Calu3 (cell line): ENCODE measurements at regions not wholly inside any gene's neighbourhood (a gene's known extent, or its start where the extent isn't known, plus 50 kb on each side); places are given as distances from the start of the nearest gene placed in this dataset.

Experiments
- BruUV-seq: library from RNA; stranded (reverse); fragments of 400-500 nt; replicated peaks from 2 replicates; lab custom pipeline; 2021; lab: Mats Ljungman, UMichigan
- CTCF ChIA-PET: fragments of 300-600 bp; sonication (Branson Sonifier 250); formaldehyde crosslinking; loops from one replicate; lab custom pipeline; 2022; ENCODE audit warnings: antibody characterized with exemption; lab: Charles Lee
- DNase-seq: peaks from one replicate; pipeline ENCODE4 v3.0.0; 2022
- H3K27ac Mint-ChIP-seq: one replicate; pipeline ENCODE4 v1.8.0; 2022; ENCODE audit warnings: mixed read lengths; ENCODE audit not compliant: unreplicated experiment
- H3K27me3 Mint-ChIP-seq: one replicate; pipeline ENCODE4 v1.8.0; 2022; ENCODE audit warnings: mixed read lengths; ENCODE audit not compliant: unreplicated experiment
- H3K36me3 Mint-ChIP-seq: one replicate; pipeline ENCODE4 v1.8.0; 2022; ENCODE audit warnings: mild to moderate bottlenecking, moderate library complexity, mixed read lengths; ENCODE audit not compliant: insufficient read depth, unreplicated experiment
- H3K4me1 Mint-ChIP-seq: one replicate; pipeline ENCODE4 v1.8.0; 2022; ENCODE audit warnings: mild to moderate bottlenecking, low read depth, mixed read lengths; ENCODE audit not compliant: unreplicated experiment
- H3K4me3 Mint-ChIP-seq: one replicate; pipeline ENCODE4 v1.8.0; 2022; ENCODE audit warnings: mild to moderate bottlenecking, low read depth, moderate library complexity, mixed read lengths; ENCODE audit not compliant: unreplicated experiment
- H3K9me3 Mint-ChIP-seq: one replicate; pipeline ENCODE4 v1.8.0; 2022; ENCODE audit warnings: low read depth, mixed read lengths; ENCODE audit not compliant: unreplicated experiment
- CTCF ChIP-seq: fragments of 200-600 bp; IDR thresholded peaks from one replicate; pipeline ENCODE4 v1.8.0; 2022; ENCODE audit warnings: antibody characterized with exemption; ENCODE audit not compliant: unreplicated experiment
- intact Hi-C: fragments of 100-400 bp; cut with micrococcal nuclease; formaldehyde crosslinking; loops from one replicate; pipeline ENCODE4 v1.10.0; 2022; ENCODE audit not compliant: unreplicated experiment

GRCh38 chr16:87040169-87041117 lies 276.7 kb downstream of the C16orf95 start:
- BruUV-seq = no TSS peak
- CTCF ChIA-PET = interaction anchor here (1.1 kb wide), 1 partner anchor 11 kb away, joined by 4 read pairs; no protein-coding TSS in a partner anchor
- Mint-ChIP-seq H3K4me1 (peaks cover 9% of the 10 kb centered on the region), H3K36me3 (no peaks in the 10 kb centered on the region), H3K27ac (no peak overlapping the region), H3K9me3 (no peaks in the 10 kb centered on the region), H3K4me3 (no peak overlapping the region), H3K27me3 (peaks cover 77% of the 10 kb centered on the region)
- TF ChIP-seq CTCF = no peak
- intact Hi-C loops = no loop called here
- DNase-seq = no peak

DNA sequence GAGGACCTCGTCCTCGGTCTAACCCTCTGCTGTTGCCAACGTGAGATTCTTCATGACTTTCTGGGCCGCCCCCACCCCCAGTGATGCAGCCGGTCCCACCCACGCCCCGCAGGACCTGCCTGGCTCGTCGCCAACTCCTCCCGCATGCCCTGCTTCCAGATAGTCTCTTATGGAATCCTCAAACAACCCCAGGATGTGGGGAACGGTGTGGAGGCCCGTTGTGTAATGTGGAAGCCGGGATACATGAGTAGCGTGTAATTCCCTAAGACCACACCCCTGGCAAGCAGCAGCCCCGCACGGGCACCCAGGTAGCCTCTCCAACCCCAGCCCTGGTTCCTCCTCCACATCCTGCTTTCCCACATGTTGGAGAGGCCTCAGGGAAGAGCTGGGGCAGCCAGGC lies 275.9 kb downstream of the C16orf95 start:
- H3K4me1 Mint-ChIP-seq = peaks cover 9% of the 10 kb centered on the region
- no peak for TF ChIP-seq CTCF
- no peak for DNase-seq
- H3K9me3 Mint-ChIP-seq = no peaks in the 10 kb centered on the region
- CTCF ChIA-PET = interaction anchor here (1.1 kb wide), 1 partner anchor 12 kb away, joined by 4 read pairs; no protein-coding TSS in a partner anchor
- H3K27ac Mint-ChIP-seq = no peak overlapping the region
- H3K36me3 Mint-ChIP-seq = no peaks in the 10 kb centered on the region
- intact Hi-C loops = no loop called here
- no TSS peak for BruUV-seq
- no peak overlapping the region for H3K4me3 Mint-ChIP-seq
- peaks cover 69% of the 10 kb centered on the region for H3K27me3 Mint-ChIP-seq

GRCh38 chr16:87042551-87043230 lies 274.5 kb downstream of the C16orf95 start:
- no peaks in the 10 kb centered on the region for H3K9me3 Mint-ChIP-seq
- TF ChIP-seq CTCF = no peak
- BruUV-seq = no TSS peak
- intact Hi-C loops = no loop called here
- CTCF ChIA-PET = interaction anchor here (1.0 to 1.4 kb wide), 4 partner anchors 9 to 478 kb away, joined by 3 to 4 read pairs (median 3); no protein-coding TSS in a partner anchor
- peaks cover 55% of the 10 kb centered on the region for H3K27me3 Mint-ChIP-seq
- peaks cover 9% of the 10 kb centered on the region for H3K4me1 Mint-ChIP-seq
- DNase-seq = no peak
- no peak overlapping the region for H3K27ac Mint-ChIP-seq
- no peaks in the 10 kb centered on the region for H3K36me3 Mint-ChIP-seq
- H3K4me3 Mint-ChIP-seq = no peak overlapping the region

DNA sequence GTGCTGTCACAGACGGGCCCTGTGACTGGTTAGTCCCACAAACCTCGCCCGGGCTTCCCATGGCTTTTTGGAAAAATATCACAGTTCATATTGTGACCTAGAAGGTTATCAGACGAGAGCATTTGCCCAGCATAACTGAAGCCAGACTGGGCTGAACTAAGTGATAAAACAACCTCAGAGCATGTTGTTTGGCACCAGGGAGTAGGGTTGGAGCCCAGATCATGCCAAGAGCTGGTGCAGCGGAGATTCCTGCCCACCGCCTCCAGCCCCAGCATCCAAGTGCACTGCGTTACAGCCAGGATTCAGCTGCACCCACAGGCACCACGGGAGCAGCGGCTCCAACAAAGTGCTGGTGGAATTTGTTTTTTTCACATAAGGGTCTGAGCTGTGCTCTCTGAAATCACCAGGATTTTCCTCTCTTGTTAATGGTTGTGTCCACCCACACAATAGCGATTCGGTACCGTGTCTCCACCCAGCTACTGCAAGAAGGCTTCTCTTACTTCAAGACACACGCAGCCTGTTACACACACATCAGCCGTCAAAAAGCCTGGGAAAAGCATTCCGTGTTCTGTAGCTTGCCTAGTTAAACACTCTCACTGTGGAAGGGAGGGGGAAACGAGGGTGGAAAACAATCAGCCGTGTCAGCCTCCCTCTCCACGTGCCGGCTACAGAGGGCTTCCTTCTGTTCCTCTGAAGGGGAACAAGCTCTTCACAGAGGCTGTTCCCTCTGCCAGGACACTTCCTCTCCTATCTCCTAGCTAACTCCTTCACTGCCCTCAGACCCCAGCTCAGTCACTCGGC lies 273.8 kb downstream of the C16orf95 start:
- CTCF ChIA-PET = interaction anchor here (1.0 to 1.4 kb wide), 4 partner anchors 8 to 479 kb away, joined by 3 to 4 read pairs (median 3); no protein-coding TSS in a partner anchor
- TF ChIP-seq CTCF = no peak
- Mint-ChIP-seq H3K4me1 (peaks cover 9% of the 10 kb centered on the region), H3K27ac (peak overlapping the region; percentile 25), H3K4me3 (no peak overlapping the region), H3K27me3 (peaks cover 52% of the 10 kb centered on the region), H3K9me3 (no peaks in the 10 kb centered on the region), H3K36me3 (no peaks in the 10 kb centered on the region)
- BruUV-seq = no TSS peak
- intact Hi-C loops = no loop called here
- DNase-seq = no peak
